ENCODE measurements at regions not wholly inside any gene's neighbourhood (a gene's known extent, or its start where the extent isn't known, plus 50 kb on each side); places are given as distances from the start of the nearest gene placed in this dataset.

DNA sequence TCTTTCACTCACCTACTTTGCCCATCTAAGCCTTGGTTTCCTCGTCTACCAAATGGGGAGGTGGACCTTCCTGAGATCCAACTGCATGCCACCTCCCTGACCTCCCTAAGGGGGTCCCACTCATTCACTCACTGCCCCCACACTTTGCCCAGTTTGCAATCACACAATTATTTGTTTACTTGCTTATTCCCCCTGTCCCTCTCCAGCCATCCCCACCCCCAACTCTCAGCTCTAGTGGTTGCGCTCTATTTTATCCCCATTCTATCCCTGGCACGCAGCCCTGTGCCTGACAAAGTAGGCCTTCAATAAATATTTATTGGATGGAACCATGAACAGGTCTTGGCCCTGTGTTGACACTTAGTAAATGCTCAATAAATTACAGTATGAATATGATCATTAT is 130.8 kb upstream of the LARP1 start:
- Mint-ChIP-seq H3K4me3 (no peak overlapping the region), H3K4me1 (ENCODE audit: low read depth) (no peaks in the 10 kb centered on the region), H3K27me3 (ENCODE audit: low read depth) (no peaks in the 10 kb centered on the region), H3K36me3 (ENCODE audit: low read depth) (no peaks in the 10 kb centered on the region), H3K9me3 (no peaks in the 10 kb centered on the region), H3K27ac (no peak overlapping the region)
- no peak for DNase-seq (ENCODE audit: low spot score)

DNA sequence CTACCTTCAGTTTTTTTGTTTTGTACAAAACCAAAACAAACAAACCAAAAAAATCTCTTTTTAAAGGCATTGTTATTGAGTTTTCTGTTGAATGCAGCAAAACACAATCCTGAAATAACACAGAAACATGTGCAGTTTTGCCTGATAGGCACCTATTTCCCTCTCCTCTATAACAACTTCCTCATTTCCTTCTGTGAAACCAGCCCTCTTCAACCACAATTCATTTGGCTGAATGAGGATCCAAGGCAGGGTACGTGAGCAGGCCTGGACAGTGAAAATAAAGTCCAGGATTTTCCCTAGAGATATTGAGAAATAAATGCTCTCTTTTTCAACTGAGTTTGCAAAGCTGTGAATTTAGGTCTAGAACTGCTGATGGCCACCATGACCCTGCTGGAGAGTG is 134.8 kb upstream of the LARP1 start:
- peaks cover 6% of the 10 kb centered on the region for H3K27me3 Mint-ChIP-seq (ENCODE audit: low read depth)
- no peaks in the 10 kb centered on the region for H3K4me1 Mint-ChIP-seq (ENCODE audit: low read depth)
- no peaks in the 10 kb centered on the region for H3K36me3 Mint-ChIP-seq (ENCODE audit: low read depth)
- H3K9me3 Mint-ChIP-seq: no peaks in the 10 kb centered on the region
- no peak for DNase-seq (ENCODE audit: low spot score)
- no peak overlapping the region for H3K4me3 Mint-ChIP-seq
- H3K27ac Mint-ChIP-seq: no peak overlapping the region

DNA sequence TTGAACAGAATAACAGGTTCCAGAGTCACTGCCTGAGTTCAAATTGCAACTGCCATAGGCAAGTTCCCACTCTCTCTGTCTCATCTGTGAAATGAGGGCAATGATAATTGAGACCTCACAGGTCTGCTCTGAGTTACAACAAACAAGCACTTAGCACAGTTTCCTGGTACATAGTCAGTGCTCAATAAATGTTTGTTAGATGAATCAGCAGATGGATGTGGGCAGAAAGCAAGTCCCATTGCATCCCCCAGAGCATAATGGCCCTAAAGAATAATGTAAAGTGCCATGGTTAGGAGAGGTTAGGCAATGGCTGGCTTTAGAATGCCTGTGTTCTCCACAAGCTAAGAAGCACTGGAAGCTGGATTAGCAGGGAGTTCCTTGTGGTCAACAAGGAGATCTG is 136.5 kb upstream of the LARP1 start:
- no peaks in the 10 kb centered on the region for H3K36me3 Mint-ChIP-seq (ENCODE audit: low read depth)
- DNase-seq (ENCODE audit: low spot score): no peak
- no peaks in the 10 kb centered on the region for H3K9me3 Mint-ChIP-seq
- no peak overlapping the region for H3K4me3 Mint-ChIP-seq
- no peaks in the 10 kb centered on the region for H3K4me1 Mint-ChIP-seq (ENCODE audit: low read depth)
- no peak overlapping the region for H3K27ac Mint-ChIP-seq
- H3K27me3 Mint-ChIP-seq (ENCODE audit: low read depth): peaks cover 8% of the 10 kb centered on the region

DNA sequence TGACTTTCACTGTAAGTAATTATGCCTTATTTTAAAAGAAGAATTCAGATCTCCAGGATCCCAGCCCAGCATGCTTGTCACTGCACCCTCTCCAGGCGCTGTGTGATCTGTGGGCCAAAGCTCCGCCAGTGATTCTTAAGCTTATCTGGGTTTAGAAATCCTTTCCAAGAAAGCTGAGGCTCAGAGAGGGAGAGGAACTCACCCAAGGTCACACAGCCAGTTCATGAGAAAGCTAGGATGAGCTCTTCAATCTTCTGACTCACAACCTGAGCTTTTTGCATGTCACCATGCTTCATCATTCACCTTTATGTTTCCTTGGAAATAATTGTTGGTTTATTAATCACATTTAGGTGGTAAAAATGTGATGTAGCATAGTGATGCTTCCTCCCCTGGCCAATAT is 136.6 kb upstream of the HAND1 start:
- Mint-ChIP-seq H3K27ac (no peak overlapping the region), H3K27me3 (ENCODE audit: low read depth) (peaks cover 33% of the 10 kb centered on the region), H3K4me1 (ENCODE audit: low read depth) (peaks cover 3% of the 10 kb centered on the region), H3K9me3 (no peaks in the 10 kb centered on the region), H3K36me3 (ENCODE audit: low read depth) (no peaks in the 10 kb centered on the region), H3K4me3 (no peak overlapping the region)
- no peak for DNase-seq (ENCODE audit: low spot score)

DNA sequence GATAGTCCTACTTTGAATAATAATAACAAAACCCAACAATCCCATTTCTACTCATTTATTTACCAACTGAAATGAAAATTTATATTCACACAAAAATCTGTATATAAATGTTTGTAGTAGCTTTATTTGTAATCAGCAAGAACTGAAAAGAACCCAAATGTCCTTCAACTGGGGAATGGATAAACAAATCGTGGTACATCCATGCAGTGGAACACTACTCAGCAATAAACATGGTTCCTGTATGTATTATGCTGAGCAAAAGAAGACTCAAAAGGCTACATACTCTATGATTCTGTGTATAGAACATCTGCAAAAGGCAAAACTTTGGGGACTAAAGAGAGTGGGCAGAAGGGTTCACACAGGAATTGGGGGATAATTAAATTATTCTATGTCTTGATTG is 136.1 kb upstream of the HAND1 start:
- Mint-ChIP-seq H3K9me3 (no peaks in the 10 kb centered on the region), H3K4me1 (ENCODE audit: low read depth) (peaks cover 3% of the 10 kb centered on the region), H3K36me3 (ENCODE audit: low read depth) (no peaks in the 10 kb centered on the region), H3K27ac (no peak overlapping the region), H3K27me3 (ENCODE audit: low read depth) (peaks cover 36% of the 10 kb centered on the region), H3K4me3 (no peak overlapping the region)
- DNase-seq (ENCODE audit: low spot score): no peak

DNA sequence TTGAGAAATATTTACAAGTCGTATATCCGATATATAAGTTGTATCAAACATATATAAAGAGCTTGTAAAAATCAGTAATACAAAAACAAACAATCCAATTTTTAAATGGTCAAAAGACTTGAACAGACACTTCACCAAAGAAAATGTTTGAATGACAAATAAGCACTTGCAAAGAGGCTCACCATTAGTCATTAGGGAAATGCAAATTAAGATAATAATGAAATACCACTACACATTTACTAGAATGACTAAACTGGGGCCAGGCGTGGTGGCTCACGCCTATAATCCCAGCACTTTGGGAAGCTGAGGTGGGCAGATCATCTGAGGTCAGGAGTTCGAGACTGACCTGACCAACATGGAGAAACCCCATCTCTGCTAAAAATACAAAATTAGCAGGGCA is 134.6 kb upstream of the HAND1 start:
- DNase-seq (ENCODE audit: low spot score): no peak
- H3K27me3 Mint-ChIP-seq (ENCODE audit: low read depth): peaks cover 44% of the 10 kb centered on the region
- no peaks in the 10 kb centered on the region for H3K9me3 Mint-ChIP-seq
- no peak overlapping the region for H3K27ac Mint-ChIP-seq
- H3K36me3 Mint-ChIP-seq (ENCODE audit: low read depth): no peaks in the 10 kb centered on the region
- peaks cover 3% of the 10 kb centered on the region for H3K4me1 Mint-ChIP-seq (ENCODE audit: low read depth)
- H3K4me3 Mint-ChIP-seq: no peak overlapping the region

DNA sequence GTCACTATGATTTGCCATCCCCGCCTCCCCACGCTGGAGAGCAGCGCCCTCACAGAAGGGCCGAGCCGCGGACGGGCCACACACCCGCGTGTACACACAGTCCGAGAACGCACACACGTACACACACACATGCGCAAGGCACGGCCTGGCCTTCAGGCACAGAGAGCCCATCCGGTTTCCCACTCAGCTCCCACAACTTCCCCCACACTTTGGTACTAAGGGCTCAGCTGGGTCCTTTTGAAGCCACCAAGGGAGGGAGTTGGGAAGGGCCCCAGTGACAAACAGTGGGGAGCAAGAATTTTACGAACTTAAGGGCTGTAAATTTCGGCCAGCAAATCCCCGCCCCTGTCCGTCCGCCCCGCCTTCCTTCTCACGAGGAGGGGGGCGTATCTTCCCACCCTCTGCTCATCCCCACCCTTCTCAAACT is 133.3 kb upstream of the HAND1 start:
- H3K27ac Mint-ChIP-seq: no peak overlapping the region
- peak overlapping the region; percentile 40 for H3K4me3 Mint-ChIP-seq
- no peaks in the 10 kb centered on the region for H3K36me3 Mint-ChIP-seq (ENCODE audit: low read depth)
- peaks cover 49% of the 10 kb centered on the region for H3K27me3 Mint-ChIP-seq (ENCODE audit: low read depth)
- H3K4me1 Mint-ChIP-seq (ENCODE audit: low read depth): peaks cover 3% of the 10 kb centered on the region
- no peak for DNase-seq (ENCODE audit: low spot score)
- no peaks in the 10 kb centered on the region for H3K9me3 Mint-ChIP-seq

DNA sequence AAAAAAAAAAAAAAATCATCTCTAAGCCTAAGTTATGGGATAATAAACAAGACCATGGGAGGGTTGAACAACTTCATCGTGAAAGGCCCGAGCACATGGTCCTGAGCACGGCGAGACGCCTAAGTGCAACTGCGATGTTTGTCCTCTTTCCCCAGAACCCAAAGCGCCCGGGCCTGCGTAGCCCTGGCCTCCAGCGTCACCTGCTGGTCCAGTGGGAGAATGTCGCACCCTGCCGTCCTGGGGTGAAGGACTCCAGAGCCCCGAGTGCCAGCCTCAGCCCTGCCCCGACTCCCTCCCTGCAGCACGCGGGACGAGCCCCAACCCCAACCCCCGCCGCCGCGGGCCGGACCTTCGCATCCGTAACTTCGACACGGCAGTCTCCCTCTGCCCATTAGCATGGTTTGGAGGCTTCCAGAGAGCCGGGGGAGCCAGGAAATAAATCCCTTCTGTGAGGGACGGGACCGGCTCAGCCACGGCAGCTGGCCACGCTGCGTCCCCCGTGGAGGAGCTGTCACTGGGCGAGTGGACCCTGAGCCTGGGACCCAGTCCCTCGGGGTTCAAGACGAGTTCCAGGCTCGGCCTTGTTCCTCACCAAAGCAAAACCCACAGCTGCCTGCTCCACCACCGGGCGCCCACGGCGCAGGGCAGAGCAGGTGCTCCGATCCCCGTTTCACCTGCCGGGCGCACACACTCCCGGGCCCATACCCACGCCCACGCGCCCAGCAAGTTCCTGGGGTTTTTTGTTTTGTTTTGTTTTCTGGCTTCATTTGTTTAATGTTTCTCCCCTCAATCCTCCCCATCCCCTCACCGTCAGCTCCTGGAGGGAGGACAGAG is 132.5 kb upstream of the HAND1 start:
- Mint-ChIP-seq H3K9me3 (no peaks in the 10 kb centered on the region), H3K36me3 (ENCODE audit: low read depth) (no peaks in the 10 kb centered on the region), H3K27ac (no peak overlapping the region), H3K27me3 (ENCODE audit: low read depth) (peaks cover 51% of the 10 kb centered on the region), H3K4me3 (peak overlapping the region; percentile 7), H3K4me1 (ENCODE audit: low read depth) (peaks cover 3% of the 10 kb centered on the region)
- DNase-seq (ENCODE audit: low spot score): peak; percentile 60

DNA sequence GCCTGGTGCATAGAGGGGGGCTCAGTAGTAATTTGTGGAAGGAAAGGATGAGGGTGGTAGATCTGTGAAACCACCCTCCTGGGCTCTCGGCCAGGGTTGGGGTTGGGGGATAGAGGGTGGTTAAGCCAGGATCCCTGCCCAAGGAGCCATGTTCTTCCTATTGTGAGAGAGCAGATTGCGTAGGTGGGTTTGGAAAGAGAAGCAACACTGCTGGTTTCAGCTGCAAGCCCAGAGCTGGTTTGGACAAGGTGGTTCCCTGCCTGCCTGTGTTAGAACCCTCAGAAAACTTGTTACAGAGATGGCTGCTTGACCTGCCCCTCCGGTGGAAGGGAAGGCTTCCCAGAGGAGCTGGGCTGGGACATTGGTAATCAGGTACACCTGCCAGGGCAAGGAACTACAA is 131.2 kb upstream of the HAND1 start:
- H3K9me3 Mint-ChIP-seq: no peaks in the 10 kb centered on the region
- H3K4me3 Mint-ChIP-seq: no peak overlapping the region
- no peaks in the 10 kb centered on the region for H3K36me3 Mint-ChIP-seq (ENCODE audit: low read depth)
- peaks cover 3% of the 10 kb centered on the region for H3K4me1 Mint-ChIP-seq (ENCODE audit: low read depth)
- DNase-seq (ENCODE audit: low spot score): no peak
- H3K27ac Mint-ChIP-seq: no peak overlapping the region
- peaks cover 60% of the 10 kb centered on the region for H3K27me3 Mint-ChIP-seq (ENCODE audit: low read depth)

DNA sequence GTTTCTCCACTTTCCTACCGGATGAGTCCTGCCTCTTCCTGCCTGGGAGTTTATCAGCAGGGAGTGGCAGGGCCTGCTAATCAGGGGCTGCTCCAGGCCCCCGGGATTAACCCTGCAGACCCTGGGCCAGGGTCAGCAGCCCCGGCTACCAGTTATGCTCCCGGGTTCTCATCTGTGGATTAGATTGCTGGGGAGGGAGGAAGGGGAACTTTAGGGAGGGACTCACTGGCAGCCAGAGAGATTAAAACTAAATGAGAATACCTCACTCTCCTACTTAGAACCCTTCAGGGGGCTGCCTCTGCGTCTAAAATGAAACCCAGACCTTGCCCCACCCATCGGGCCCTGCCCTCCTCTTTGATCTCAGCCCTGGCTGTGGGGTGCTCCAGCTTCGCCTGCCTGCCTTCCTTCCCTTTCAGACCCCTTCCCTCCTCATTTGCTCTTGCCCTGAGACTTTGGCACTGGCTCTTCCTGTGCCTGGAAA is 130.5 kb upstream of the HAND1 start:
- Mint-ChIP-seq H3K9me3 (no peaks in the 10 kb centered on the region), H3K36me3 (ENCODE audit: low read depth) (no peaks in the 10 kb centered on the region), H3K27me3 (ENCODE audit: low read depth) (peaks cover 66% of the 10 kb centered on the region), H3K4me1 (ENCODE audit: low read depth) (peaks cover 3% of the 10 kb centered on the region), H3K27ac (no peak overlapping the region), H3K4me3 (no peak overlapping the region)
- no peak for DNase-seq (ENCODE audit: low spot score)

DNA sequence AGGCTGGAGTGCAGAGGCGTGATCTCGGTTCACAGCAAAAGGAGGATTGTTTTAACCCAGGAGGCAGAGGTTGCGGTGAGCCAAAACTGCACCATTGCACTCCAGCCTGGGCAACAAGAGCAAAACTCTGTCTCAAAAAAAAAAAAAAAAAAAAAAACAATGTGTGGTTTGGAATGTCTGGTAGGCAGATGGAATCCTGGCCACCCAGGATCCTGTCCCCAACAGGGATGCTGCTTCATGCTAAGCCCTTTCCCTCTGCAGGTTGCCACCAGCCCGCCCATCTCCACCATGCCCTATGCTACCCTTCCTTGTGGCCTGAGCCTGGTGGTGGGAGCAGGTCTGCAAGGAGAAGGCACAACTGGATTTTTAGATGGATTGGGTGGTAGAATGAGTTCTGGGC is 129.7 kb upstream of the HAND1 start:
- no peaks in the 10 kb centered on the region for H3K36me3 Mint-ChIP-seq (ENCODE audit: low read depth)
- H3K9me3 Mint-ChIP-seq: no peaks in the 10 kb centered on the region
- H3K27me3 Mint-ChIP-seq (ENCODE audit: low read depth): peaks cover 69% of the 10 kb centered on the region
- H3K27ac Mint-ChIP-seq: no peak overlapping the region
- DNase-seq (ENCODE audit: low spot score): no peak
- H3K4me1 Mint-ChIP-seq (ENCODE audit: low read depth): peaks cover 3% of the 10 kb centered on the region
- no peak overlapping the region for H3K4me3 Mint-ChIP-seq

DNA sequence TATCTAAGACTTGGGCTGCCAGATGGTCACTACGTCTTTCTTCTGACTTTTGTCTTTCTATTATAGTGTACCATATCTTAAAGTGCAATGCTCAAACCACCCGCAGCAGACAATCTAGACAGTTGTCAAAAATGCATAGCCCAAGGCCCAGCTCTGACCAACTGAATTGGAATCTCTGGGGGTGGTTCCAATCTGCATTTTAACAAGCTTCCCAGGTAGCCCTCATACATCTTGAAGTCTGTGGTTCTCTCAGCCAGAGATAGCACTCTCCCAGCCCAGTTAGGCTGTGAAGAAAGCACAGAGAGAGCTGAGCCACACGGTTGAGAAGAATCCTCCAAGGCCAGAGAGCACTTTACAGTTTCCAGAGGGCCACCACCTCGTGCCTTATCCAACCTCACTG is 128.2 kb upstream of the HAND1 start:
- H3K27ac Mint-ChIP-seq: no peak overlapping the region
- H3K27me3 Mint-ChIP-seq (ENCODE audit: low read depth): peaks cover 63% of the 10 kb centered on the region
- H3K4me1 Mint-ChIP-seq (ENCODE audit: low read depth): peaks cover 1% of the 10 kb centered on the region
- H3K9me3 Mint-ChIP-seq: no peaks in the 10 kb centered on the region
- H3K4me3 Mint-ChIP-seq: no peak overlapping the region
- no peaks in the 10 kb centered on the region for H3K36me3 Mint-ChIP-seq (ENCODE audit: low read depth)
- no peak for DNase-seq (ENCODE audit: low spot score)

DNA sequence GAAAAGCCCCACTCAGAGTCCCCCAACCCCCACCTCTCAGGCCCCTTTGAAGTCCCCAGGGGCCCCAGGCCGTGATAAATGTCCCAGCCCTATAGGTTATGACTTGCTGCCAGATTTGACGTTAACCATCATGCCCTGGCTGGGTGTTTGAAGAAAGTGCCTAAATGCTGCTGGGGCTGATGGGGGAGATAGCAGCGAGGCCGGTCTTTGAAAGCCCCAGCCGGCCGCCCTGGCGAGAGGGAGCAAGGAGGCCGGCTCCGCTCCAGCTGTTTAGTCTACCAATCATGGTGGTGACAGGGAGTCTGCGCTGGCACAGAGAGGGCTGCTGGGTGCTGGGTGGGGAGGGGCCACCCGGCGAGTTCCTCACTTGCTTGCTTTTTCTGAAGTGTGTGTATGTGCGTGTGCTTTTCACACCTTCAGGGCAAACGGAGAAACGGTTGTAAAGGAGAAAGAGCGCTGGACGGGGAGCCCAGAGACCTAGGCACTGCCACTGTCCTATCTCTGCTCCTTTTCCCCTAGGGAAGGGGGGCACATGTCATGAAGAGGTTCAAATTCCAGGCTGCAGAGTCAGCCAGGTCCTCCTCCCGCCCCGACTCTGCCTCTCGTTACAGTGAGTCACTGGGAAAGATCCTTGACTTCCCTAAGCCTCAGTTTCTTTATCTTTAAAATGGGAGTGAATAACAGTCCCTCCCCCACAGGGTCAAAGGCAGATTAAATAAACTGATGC is 126.1 kb upstream of the HAND1 start:
- H3K36me3 Mint-ChIP-seq (ENCODE audit: low read depth): no peaks in the 10 kb centered on the region
- no peaks in the 10 kb centered on the region for H3K4me1 Mint-ChIP-seq (ENCODE audit: low read depth)
- H3K9me3 Mint-ChIP-seq: no peaks in the 10 kb centered on the region
- H3K27me3 Mint-ChIP-seq (ENCODE audit: low read depth): peaks cover 51% of the 10 kb centered on the region
- H3K4me3 Mint-ChIP-seq: no peak overlapping the region
- DNase-seq (ENCODE audit: low spot score): no peak
- H3K27ac Mint-ChIP-seq: no peak overlapping the region

DNA sequence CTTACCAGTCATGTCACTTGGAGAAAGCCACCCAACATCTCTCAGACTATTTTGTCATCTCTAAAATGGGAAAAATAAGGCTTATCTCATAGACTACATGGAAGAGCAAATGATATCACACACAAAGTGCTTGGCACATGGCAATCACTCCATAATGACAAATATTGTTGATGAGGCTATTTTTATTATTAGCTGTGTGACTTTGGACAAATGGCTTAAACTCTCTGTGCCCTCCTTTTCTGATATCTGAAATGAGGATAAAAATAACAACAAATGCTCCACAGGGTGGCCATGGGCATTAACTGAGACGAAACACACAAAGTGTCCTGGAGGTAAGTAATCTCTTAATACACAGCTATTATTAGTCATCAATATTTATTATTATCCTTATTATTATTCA is 125.5 kb upstream of the HAND1 start:
- Mint-ChIP-seq H3K4me3 (no peak overlapping the region), H3K27ac (no peak overlapping the region), H3K36me3 (ENCODE audit: low read depth) (no peaks in the 10 kb centered on the region), H3K27me3 (ENCODE audit: low read depth) (peaks cover 50% of the 10 kb centered on the region), H3K9me3 (no peaks in the 10 kb centered on the region), H3K4me1 (ENCODE audit: low read depth) (no peaks in the 10 kb centered on the region)
- DNase-seq (ENCODE audit: low spot score): no peak
